Osteoblast (primary cell): ENCODE measurements at regions not wholly inside any gene's neighbourhood (a gene's known extent, or its start where the extent isn't known, plus 50 kb on each side); places are given as distances from the start of the nearest gene placed in this dataset.

ENCODE experiments used
- DNase-seq: peaks from one replicate; pipeline ENCODE4 v3.0.0; 2011; ENCODE audit warnings: low spot score, mixed read lengths; ENCODE audit not compliant: insufficient read length; ENCODE audit errors: missing footprints
- H2AFZ ChIP-seq: 2 replicates; pipeline ENCODE4 v1.6.0; 2011; ENCODE audit warnings: mild to moderate bottlenecking, low read length
- H3K27ac ChIP-seq: 2 replicates; pipeline ENCODE4 v1.5.1; 2011; ENCODE audit warnings: mild to moderate bottlenecking, low read depth, low read length, moderate library complexity
- H3K27me3 ChIP-seq: 2 replicates; pipeline ENCODE4 v1.6.0; 2012; ENCODE audit warnings: mild to moderate bottlenecking, control low read depth, inconsistent platforms, low read length, moderate library complexity; ENCODE audit not compliant: insufficient read depth
- H3K36me3 ChIP-seq: 2 replicates; pipeline ENCODE4 v1.5.1; 2011; ENCODE audit warnings: mild to moderate bottlenecking, low read length, control low read depth, moderate library complexity; ENCODE audit not compliant: insufficient read depth
- H3K4me1 ChIP-seq: 2 replicates; pipeline ENCODE4 v1.5.1; 2011; ENCODE audit warnings: mild to moderate bottlenecking, low read length, control low read depth, moderate library complexity; ENCODE audit not compliant: insufficient read depth
- H3K4me2 ChIP-seq: 2 replicates; pipeline ENCODE4 v1.6.0; 2011; ENCODE audit warnings: mild to moderate bottlenecking, low read length; ENCODE audit not compliant: insufficient read depth
- H3K4me3 ChIP-seq: fragments of 200-600 bp; sonication (generic); 3 replicates; pipeline ENCODE4 v1.5.1; 2012; ENCODE audit warnings: mild to moderate bottlenecking, low read length, inconsistent platforms; ENCODE audit not compliant: insufficient read depth
- H3K79me2 ChIP-seq: 2 replicates; pipeline ENCODE4 v1.6.0; 2012; ENCODE audit warnings: mild to moderate bottlenecking, low read length, control low read depth, inconsistent platforms; ENCODE audit not compliant: insufficient read depth
- H3K9me3 ChIP-seq: 2 replicates; pipeline ENCODE4 v1.5.1; 2011; ENCODE audit warnings: low read depth, low read length, control low read depth
- H4K20me1 ChIP-seq: 2 replicates; pipeline ENCODE4 v1.6.0; 2012; ENCODE audit warnings: mild to moderate bottlenecking, low read length, control low read depth; ENCODE audit not compliant: insufficient read depth
- TF ChIP-seq, protein P1 (sequence below): IDR thresholded peaks from 2 replicates; pipeline ENCODE4 v1.5.1; 2011; ENCODE audit warnings: mild to moderate bottlenecking, low read depth, low read length, moderate library complexity; ENCODE audit errors: extremely low read depth

DNA sequence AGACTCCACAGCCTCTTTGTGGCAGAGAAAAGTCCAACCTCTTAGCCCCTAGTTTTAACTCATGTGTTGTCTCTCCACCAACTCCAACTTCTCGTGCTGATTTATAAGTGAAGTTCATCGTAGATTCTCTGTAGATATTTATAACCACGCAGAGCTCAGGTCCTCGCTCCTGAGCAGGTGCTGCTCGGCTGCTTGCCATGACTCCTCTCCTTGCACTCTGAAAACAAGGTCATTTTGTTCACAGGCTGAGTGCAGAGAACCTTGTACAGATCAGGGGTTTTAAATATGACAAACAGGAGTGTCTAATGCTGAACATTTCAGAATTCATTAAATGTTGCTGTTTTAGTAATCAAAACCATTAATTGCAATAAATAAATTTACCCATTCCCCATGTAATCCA is 330.8 kb upstream of the GYPC start:
- no peak overlapping the region for H2AFZ ChIP-seq
- no peaks in the 10 kb centered on the region for H3K79me2 ChIP-seq
- H3K4me1 ChIP-seq = no peaks in the 10 kb centered on the region
- H3K4me3 ChIP-seq = no peak overlapping the region
- H3K9me3 ChIP-seq = peaks cover 2% of the 10 kb centered on the region
- H3K27ac ChIP-seq = no peak overlapping the region
- no peaks in the 10 kb centered on the region for H3K27me3 ChIP-seq
- TF ChIP-seq, protein P1, sequence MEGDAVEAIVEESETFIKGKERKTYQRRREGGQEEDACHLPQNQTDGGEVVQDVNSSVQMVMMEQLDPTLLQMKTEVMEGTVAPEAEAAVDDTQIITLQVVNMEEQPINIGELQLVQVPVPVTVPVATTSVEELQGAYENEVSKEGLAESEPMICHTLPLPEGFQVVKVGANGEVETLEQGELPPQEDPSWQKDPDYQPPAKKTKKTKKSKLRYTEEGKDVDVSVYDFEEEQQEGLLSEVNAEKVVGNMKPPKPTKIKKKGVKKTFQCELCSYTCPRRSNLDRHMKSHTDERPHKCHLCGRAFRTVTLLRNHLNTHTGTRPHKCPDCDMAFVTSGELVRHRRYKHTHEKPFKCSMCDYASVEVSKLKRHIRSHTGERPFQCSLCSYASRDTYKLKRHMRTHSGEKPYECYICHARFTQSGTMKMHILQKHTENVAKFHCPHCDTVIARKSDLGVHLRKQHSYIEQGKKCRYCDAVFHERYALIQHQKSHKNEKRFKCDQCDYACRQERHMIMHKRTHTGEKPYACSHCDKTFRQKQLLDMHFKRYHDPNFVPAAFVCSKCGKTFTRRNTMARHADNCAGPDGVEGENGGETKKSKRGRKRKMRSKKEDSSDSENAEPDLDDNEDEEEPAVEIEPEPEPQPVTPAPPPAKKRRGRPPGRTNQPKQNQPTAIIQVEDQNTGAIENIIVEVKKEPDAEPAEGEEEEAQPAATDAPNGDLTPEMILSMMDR = no peak
- H3K36me3 ChIP-seq = no peaks in the 10 kb centered on the region
- no peak overlapping the region for H3K4me2 ChIP-seq
- no peaks in the 10 kb centered on the region for H4K20me1 ChIP-seq
- DNase-seq = no peak

DNA sequence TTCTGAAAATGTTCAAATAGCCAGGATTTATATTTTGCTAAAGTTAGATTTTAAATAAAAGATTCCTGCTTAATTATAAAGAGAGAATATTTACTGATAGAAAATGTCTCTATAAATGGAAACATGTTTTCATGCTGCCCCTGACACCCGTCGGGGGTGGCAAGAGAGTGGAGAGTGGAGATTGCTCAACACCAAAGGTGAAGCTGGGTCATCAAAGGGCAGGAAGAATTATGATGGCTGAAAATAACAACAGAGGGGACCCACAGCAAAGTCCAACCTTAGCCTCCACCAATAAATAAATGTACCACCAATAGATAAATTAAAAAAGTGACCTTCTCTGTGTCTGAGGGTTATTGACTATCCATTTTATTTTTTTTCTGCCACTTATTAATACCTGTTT is 326.8 kb upstream of the GYPC start:
- TF ChIP-seq, protein P1 = no peak

DNA sequence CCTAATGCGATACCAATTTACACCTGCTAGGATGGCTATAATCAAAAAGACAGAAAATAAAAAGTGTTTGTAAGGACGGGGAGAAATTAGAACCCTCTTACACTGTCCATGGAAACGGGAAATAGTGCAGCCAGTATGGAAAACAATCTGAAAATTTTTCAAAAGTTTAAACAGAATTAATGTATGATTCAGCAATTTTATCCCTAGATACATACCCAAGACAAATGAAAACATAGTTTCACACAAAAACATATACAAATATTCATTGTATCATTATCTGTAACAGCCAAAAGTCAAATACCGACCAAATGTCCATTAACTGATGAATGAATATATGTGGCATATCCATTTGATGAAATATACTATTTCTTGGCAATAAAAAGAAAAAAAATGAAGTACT is 313.5 kb upstream of the GYPC start:
- H3K27me3 ChIP-seq = no peaks in the 10 kb centered on the region
- H3K9me3 ChIP-seq = no peaks in the 10 kb centered on the region
- TF ChIP-seq, protein P1 = no peak
- H3K36me3 ChIP-seq = no peaks in the 10 kb centered on the region
- no peak overlapping the region for H2AFZ ChIP-seq
- H3K4me1 ChIP-seq = no peaks in the 10 kb centered on the region
- H3K27ac ChIP-seq = no peak overlapping the region
- H3K4me2 ChIP-seq = no peak overlapping the region
- no peak overlapping the region for H3K4me3 ChIP-seq
- no peaks in the 10 kb centered on the region for H3K79me2 ChIP-seq
- no peak for DNase-seq
- H4K20me1 ChIP-seq = no peaks in the 10 kb centered on the region

More for the DNA sequence above, 326.8 kb upstream of the GYPC start:
- no peak for DNase-seq
- H3K4me3 ChIP-seq = no peak overlapping the region
- H3K9me3 ChIP-seq = peaks cover 2% of the 10 kb centered on the region
- H2AFZ ChIP-seq = no peak overlapping the region
- H3K4me2 ChIP-seq = no peak overlapping the region
- H3K27ac ChIP-seq = no peak overlapping the region
- H4K20me1 ChIP-seq = no peaks in the 10 kb centered on the region
- no peaks in the 10 kb centered on the region for H3K36me3 ChIP-seq
- H3K27me3 ChIP-seq = no peaks in the 10 kb centered on the region
- no peaks in the 10 kb centered on the region for H3K79me2 ChIP-seq
- no peaks in the 10 kb centered on the region for H3K4me1 ChIP-seq

DNA sequence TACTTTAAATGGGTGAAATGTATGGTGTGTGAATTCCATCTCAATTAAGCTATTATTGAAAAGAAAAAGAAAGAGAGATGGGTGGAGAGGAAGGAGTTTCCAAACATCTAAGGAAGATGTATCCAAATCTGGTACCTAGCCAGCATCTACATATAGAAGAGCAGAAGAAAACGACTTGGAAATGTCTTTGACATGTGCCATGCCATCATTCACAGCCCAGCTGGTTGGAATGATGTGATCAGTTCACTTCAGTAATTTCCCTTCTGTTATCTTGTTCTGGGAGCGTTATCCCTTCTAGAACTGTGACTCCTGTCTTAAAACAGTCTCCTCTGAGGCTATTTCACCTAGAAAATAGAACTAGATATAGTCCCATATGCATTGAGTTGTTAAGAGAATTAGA is 312.8 kb upstream of the GYPC start:
- Histone ChIP-seq H3K4me3 (no peak overlapping the region), H3K79me2 (no peaks in the 10 kb centered on the region), H3K9me3 (no peaks in the 10 kb centered on the region), H3K27me3 (no peaks in the 10 kb centered on the region), H3K27ac (no peak overlapping the region), H4K20me1 (no peaks in the 10 kb centered on the region), H2AFZ (no peak overlapping the region), H3K4me2 (no peak overlapping the region), H3K36me3 (no peaks in the 10 kb centered on the region), H3K4me1 (no peaks in the 10 kb centered on the region)
- no peak for DNase-seq
- TF ChIP-seq, protein P1 = no peak
